Liver (tissue), 8 donors: ENCODE measurements at regions not wholly inside any gene's neighbourhood (a gene's known extent, or its start where the extent isn't known, plus 50 kb on each side); places are given as distances from the start of the nearest gene placed in this dataset.

Experiments used
- DNase-seq: peaks from one replicate; pipeline ENCODE4 v3.0.0-alpha.2; 2017; ENCODE audit warnings: low spot score
- H3K27ac ChIP-seq, 2 donors: one replicate each; pipeline ENCODE4 v1.7.0; 2013; ENCODE audit warnings: inconsistent platforms in 2 of 2, low read length in 2 of 2, control low read depth in 1 of 2, low read depth in 1 of 2, mild to moderate bottlenecking in 1 of 2
- H3K27me3 ChIP-seq, 4 donors: one replicate each; pipeline versions ENCODE4 v1.6.1 to v1.7.0; 2013; ENCODE audit warnings: low read length in 3 of 4, inconsistent platforms in 1 of 4, mild to moderate bottlenecking in 1 of 4, moderate library complexity in 1 of 4; ENCODE audit not compliant: control insufficient read depth in 4 of 4, insufficient read depth in 4 of 4
- H3K36me3 ChIP-seq, 4 donors: one replicate each; pipeline versions ENCODE4 v1.6.1 to v1.7.0; 2013; ENCODE audit warnings: low read length in 3 of 4, mild to moderate bottlenecking in 3 of 4, low read depth in 1 of 4, moderate library complexity in 1 of 4; ENCODE audit not compliant: control insufficient read depth in 4 of 4, insufficient read depth in 3 of 4
- H3K4me1 ChIP-seq, 4 donors: one replicate each; pipeline versions ENCODE4 v1.6.1 to v1.7.0; 2013; ENCODE audit warnings: low read length in 3 of 4, mild to moderate bottlenecking in 3 of 4, moderate library complexity in 1 of 4; ENCODE audit not compliant: control insufficient read depth in 4 of 4, insufficient read depth in 4 of 4
- H3K4me3 ChIP-seq, 3 donors: one replicate each; pipeline versions ENCODE4 v1.6.1 to v1.7.0; 2013; ENCODE audit warnings: low read length in 3 of 3, control low read depth in 1 of 3, low read depth in 1 of 3, mild to moderate bottlenecking in 1 of 3
- H3K9ac ChIP-seq, 2 donors: one replicate each; pipeline ENCODE4 v1.7.0; 2013; ENCODE audit warnings: low read length in 2 of 2, mild to moderate bottlenecking in 2 of 2, moderate library complexity in 2 of 2, control low read depth in 1 of 2, low read depth in 1 of 2
- H3K9me3 ChIP-seq, 4 donors: one replicate each; pipeline versions ENCODE4 v1.6.1 to v1.7.0; 2013; ENCODE audit warnings: low read length in 3 of 4; ENCODE audit not compliant: control insufficient read depth in 4 of 4
- ATF3 ChIP-seq: IDR thresholded peaks from 2 replicates; pipeline ENCODE4 v1.6.1; 2016; ENCODE audit warnings: antibody characterized with exemption
- CTCF ChIP-seq: fragments of 150-350 bp; IDR thresholded peaks from 2 replicates; pipeline ENCODE4 v1.5.1; 2017; ENCODE audit warnings: improper control_type of control experiment, low read depth, low read length; ENCODE audit not compliant: missing input control
- EGR1 ChIP-seq, 2 donors: IDR thresholded peaks; 2 replicates each; pipeline ENCODE4 v1.6.1; 2016 to 2018; ENCODE audit warnings: antibody characterized with exemption in 2 of 2, low read depth in 2 of 2
- FOXA1 ChIP-seq: IDR thresholded peaks from 2 replicates; pipeline ENCODE4 v1.6.1; 2016; ENCODE audit warnings: antibody characterized with exemption
- FOXA2 ChIP-seq: IDR thresholded peaks from 2 replicates; pipeline ENCODE4 v1.6.1; 2016; ENCODE audit warnings: antibody characterized with exemption
- GABPA ChIP-seq, 2 donors: IDR thresholded peaks in 1 of 2; conservative IDR thresholded peaks in 1 of 2; 2 replicates each; pipeline ENCODE4 v1.6.1; 2016; ENCODE audit warnings: antibody characterized with exemption in 2 of 2, mild to moderate bottlenecking in 1 of 2, moderate library complexity in 1 of 2
- HNF4A ChIP-seq, 2 donors: conservative IDR thresholded peaks; 2 replicates each; pipeline ENCODE4 v1.6.1; 2016; ENCODE audit warnings: antibody characterized with exemption in 2 of 2, mild to moderate bottlenecking in 2 of 2
- HNF4G ChIP-seq: IDR thresholded peaks from 2 replicates; pipeline ENCODE4 v1.6.1; 2016; ENCODE audit warnings: antibody characterized with exemption
- JUND ChIP-seq, 2 donors: IDR thresholded peaks; 2 replicates each; pipeline ENCODE4 v1.6.1; 2016; ENCODE audit warnings: antibody characterized with exemption in 2 of 2
- MAX ChIP-seq: IDR thresholded peaks from 2 replicates; pipeline ENCODE4 v1.6.1; 2016; ENCODE audit warnings: antibody characterized with exemption
- NR2F2 ChIP-seq: IDR thresholded peaks from 2 replicates; pipeline ENCODE4 v1.6.1; 2016; ENCODE audit warnings: antibody characterized with exemption
- RAD21 ChIP-seq, 2 donors: IDR thresholded peaks; 2 replicates each; pipeline ENCODE4 v1.6.1; 2016; ENCODE audit warnings: antibody characterized with exemption in 2 of 2, mild to moderate bottlenecking in 2 of 2
- RXRA ChIP-seq, 2 donors: IDR thresholded peaks; 2 replicates each; pipeline ENCODE4 v1.6.1; 2017 to 2018; ENCODE audit warnings: antibody characterized with exemption in 2 of 2, mild to moderate bottlenecking in 1 of 2
- SP1 ChIP-seq: IDR thresholded peaks from 2 replicates; pipeline ENCODE4 v1.6.1; 2018; ENCODE audit warnings: antibody characterized with exemption, mild to moderate bottlenecking
- TAF1 ChIP-seq: conservative IDR thresholded peaks from 2 replicates; pipeline ENCODE4 v1.6.1; 2016; ENCODE audit warnings: antibody characterized with exemption, mild to moderate bottlenecking
- YY1 ChIP-seq: IDR thresholded peaks from 2 replicates; pipeline ENCODE4 v1.6.1; 2016; ENCODE audit warnings: antibody characterized with exemption, mild to moderate bottlenecking
- WGBS: extraction: QIAGEN DNeasy Blood & Tissue Kit; methylation state at CpG from one replicate; pipeline ENCODE4 v1.1.7; 2013; 5-methylcytosine and 5-hydroxymethylcytosine counted together
- TF ChIP-seq, protein P1 (sequence below): IDR thresholded peaks from 2 replicates; pipeline ENCODE4 v1.6.1; 2016; ENCODE audit warnings: antibody characterized with exemption
- TF ChIP-seq, protein P2 (sequence below): IDR thresholded peaks from 2 replicates; pipeline ENCODE4 v1.6.1; 2016; ENCODE audit warnings: antibody characterized with exemption, mild to moderate bottlenecking
- donor health status: healthy.
- donor health status: healthy.
- donor health status: healthy.
- donor health status: healthy.
- donor health status: healthy.

GRCh38 chr20:56174416-56174815 lies 74.1 kb upstream of the MC3R start:
- WGBS, result 30% methylated on average over 3 of the region's 3 CpGs

DNA sequence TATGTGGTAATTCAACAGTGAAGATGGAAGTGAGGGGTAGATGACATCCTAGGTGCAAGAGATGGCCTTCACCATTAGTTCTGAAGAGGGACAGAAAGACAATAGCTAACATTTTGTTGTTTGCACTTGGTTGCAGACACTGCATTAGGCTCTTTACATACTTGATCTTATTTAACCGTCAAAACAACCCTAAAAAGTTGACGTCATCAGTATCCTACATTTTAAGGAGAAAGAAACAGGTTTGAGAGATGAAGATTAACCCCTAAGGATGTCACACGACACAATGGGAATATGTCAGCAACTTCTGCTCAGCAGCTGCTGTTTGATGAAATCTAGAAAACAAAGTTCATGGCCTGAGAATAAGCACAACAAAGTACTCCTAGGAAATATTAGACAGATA lies 72.6 kb upstream of the MC3R start:
- DNase-seq, result no peak
- 78% methylated on average over 3 of the region's 3 CpGs for WGBS
- Histone ChIP-seq H3K4me1 (peaks cover 0 to 5% (median 2%) of the 10 kb centered on the region in 4 donors), H3K27me3 (no peaks in the 10 kb centered on the region), H3K9me3 (no peaks in the 10 kb centered on the region), H3K4me3 (no peak overlapping the region), H3K36me3 (no peaks in the 10 kb centered on the region), H3K27ac (no peak overlapping the region), H3K9ac (no peak overlapping the region)
- TF ChIP-seq MAX, result no peak
- no peak for TF ChIP-seq EGR1 (IDR thresholded peaks at IDR 0.05; ENCODE audit: low read depth in 2 of 2)
- TF ChIP-seq FOXA1, result no peak
- no peak for TF ChIP-seq HNF4A (conservative IDR thresholded peaks at IDR 0.05)
- TF ChIP-seq SP1, result no peak
- no peak for TF ChIP-seq YY1
- TF ChIP-seq, protein P1, sequence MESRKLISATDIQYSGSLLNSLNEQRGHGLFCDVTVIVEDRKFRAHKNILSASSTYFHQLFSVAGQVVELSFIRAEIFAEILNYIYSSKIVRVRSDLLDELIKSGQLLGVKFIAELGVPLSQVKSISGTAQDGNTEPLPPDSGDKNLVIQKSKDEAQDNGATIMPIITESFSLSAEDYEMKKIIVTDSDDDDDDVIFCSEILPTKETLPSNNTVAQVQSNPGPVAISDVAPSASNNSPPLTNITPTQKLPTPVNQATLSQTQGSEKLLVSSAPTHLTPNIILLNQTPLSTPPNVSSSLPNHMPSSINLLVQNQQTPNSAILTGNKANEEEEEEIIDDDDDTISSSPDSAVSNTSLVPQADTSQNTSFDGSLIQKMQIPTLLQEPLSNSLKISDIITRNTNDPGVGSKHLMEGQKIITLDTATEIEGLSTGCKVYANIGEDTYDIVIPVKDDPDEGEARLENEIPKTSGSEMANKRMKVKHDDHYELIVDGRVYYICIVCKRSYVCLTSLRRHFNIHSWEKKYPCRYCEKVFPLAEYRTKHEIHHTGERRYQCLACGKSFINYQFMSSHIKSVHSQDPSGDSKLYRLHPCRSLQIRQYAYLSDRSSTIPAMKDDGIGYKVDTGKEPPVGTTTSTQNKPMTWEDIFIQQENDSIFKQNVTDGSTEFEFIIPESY, result no peak
- TF ChIP-seq NR2F2, result no peak
- no peak for TF ChIP-seq FOXA2
- no peak for TF ChIP-seq CTCF
- TF ChIP-seq, protein P2, sequence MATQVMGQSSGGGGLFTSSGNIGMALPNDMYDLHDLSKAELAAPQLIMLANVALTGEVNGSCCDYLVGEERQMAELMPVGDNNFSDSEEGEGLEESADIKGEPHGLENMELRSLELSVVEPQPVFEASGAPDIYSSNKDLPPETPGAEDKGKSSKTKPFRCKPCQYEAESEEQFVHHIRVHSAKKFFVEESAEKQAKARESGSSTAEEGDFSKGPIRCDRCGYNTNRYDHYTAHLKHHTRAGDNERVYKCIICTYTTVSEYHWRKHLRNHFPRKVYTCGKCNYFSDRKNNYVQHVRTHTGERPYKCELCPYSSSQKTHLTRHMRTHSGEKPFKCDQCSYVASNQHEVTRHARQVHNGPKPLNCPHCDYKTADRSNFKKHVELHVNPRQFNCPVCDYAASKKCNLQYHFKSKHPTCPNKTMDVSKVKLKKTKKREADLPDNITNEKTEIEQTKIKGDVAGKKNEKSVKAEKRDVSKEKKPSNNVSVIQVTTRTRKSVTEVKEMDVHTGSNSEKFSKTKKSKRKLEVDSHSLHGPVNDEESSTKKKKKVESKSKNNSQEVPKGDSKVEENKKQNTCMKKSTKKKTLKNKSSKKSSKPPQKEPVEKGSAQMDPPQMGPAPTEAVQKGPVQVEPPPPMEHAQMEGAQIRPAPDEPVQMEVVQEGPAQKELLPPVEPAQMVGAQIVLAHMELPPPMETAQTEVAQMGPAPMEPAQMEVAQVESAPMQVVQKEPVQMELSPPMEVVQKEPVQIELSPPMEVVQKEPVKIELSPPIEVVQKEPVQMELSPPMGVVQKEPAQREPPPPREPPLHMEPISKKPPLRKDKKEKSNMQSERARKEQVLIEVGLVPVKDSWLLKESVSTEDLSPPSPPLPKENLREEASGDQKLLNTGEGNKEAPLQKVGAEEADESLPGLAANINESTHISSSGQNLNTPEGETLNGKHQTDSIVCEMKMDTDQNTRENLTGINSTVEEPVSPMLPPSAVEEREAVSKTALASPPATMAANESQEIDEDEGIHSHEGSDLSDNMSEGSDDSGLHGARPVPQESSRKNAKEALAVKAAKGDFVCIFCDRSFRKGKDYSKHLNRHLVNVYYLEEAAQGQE, result no peak
- TF ChIP-seq RAD21 (IDR thresholded peaks at IDR 0.05), result no peak
- no peak for TF ChIP-seq HNF4G
- TF ChIP-seq RXRA (IDR thresholded peaks at IDR 0.05), result no peak
- TF ChIP-seq ATF3, result no peak
- no peak for TF ChIP-seq GABPA (IDR thresholded peaks at IDR 0.05 in 1 of 2, conservative IDR thresholded peaks at IDR 0.05 in 1 of 2)
- no peak for TF ChIP-seq TAF1
- TF ChIP-seq JUND (IDR thresholded peaks at IDR 0.05), result no peak

More at GRCh38 chr20:56174416-56174815, 74.1 kb upstream of the MC3R start:
- Histone ChIP-seq H3K4me1 (peaks cover 0 to 5% (median 2%) of the 10 kb centered on the region in 4 donors), H3K4me3 (no peak overlapping the region), H3K36me3 (no peaks in the 10 kb centered on the region), H3K9ac (no peak overlapping the region), H3K9me3 (no peaks in the 10 kb centered on the region), H3K27ac (no peak overlapping the region), H3K27me3 (no peaks in the 10 kb centered on the region)
- peak in 1 of 2 donors; percentile 21 for TF ChIP-seq HNF4A (conservative IDR thresholded peaks at IDR 0.05)
- TF ChIP-seq, protein P1, result no peak
- DNase-seq, result no peak
